ENCODE measurements at regions not wholly inside any gene's neighbourhood (a gene's known extent, or its start where the extent isn't known, plus 50 kb on each side); places are given as distances from the start of the nearest gene placed in this dataset.
A peak's percentile ranks its signal among the peaks of the same experiment; 100 is the strongest.
"Not testable (repeated sequence)": the region's sequence is repeated elsewhere in the genome, so short reads cannot be mapped to it uniquely, and the experiment has no call there.

GRCh38 chr10:26355241-26355640 is 82.9 kb upstream of the APBB1IP start:
- no peak for DNase-seq

- DNase-seq: no peak
Observed at GRCh38 chr10:26357203-26357602, 80.9 kb upstream of the APBB1IP start.

DNA sequence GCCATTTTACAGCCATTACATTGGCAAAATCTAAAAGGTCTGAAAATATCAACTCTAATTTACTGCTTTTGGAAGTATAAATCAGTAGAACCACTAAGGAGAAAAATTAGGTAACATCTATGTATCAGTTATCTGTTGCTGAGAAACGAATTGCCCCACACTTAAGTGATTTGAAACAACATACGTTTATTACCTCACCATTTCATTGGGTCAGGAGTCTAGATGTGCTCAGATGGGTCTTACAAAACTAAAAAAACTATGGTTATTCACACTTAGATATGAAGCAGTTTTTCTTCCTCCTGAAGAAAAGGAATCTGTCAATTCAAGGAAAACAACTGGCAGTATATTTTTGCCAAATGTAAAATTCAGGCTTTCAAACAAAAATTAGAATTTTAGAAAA is 80.1 kb upstream of the APBB1IP start:
- no peak for DNase-seq

GRCh38 chr10:26359670-26360069 is 78.5 kb upstream of the APBB1IP start:
- no peak for DNase-seq

GRCh38 chr10:26361351-26361750 is 76.8 kb upstream of the APBB1IP start:
- no peak for DNase-seq

DNA sequence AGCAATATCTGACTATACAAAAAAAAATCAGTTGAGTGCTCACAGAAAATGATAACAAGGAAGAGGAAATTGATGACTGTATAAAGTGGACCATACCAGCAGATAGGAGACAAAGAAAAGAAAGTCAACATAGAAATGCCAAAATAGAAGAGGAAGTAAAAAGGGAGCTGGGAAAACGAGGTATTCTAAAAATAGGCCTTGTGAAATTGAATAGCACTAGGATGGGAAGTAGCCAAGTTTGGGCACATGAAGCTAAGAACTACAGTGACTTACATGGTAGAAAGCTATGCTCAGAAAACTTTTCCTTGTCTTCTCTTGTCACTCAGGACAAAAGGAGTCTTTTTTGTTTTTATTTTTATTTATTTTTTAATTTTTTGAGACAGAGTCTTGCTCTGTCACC is 76.2 kb upstream of the APBB1IP start:
- DNase-seq: no peak

DNA sequence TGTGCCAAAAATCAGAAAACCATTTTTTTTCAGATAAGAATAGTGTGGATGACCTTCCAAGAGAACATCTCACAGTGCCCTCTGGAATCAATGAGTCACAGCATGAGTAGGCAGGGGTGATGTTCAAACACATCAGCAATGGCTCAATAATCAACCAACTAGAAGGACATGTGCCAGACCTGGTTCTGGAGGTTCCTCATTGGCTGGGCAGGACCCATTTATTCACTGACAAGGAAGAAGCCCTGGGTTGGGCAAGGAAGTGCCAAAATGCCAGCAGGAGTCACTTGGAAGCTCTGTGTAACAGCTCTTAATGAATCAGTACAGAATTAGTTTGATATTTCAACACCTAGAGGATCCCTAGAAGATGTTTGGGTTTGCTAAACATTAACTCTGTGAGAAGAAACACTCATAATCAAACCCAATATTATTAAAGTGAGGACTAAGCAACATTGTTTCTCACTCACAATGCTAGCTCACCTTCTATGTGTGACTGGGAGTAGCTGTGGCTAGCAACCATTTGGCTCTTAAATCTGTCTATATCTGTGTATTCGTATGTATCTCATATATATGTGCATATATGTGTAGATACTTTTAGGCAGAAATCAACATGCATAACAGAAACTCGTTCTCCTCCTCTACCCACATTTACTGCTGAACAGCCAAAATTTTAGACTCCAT is 72.3 kb upstream of the APBB1IP start:
- no peak for DNase-seq

DNA sequence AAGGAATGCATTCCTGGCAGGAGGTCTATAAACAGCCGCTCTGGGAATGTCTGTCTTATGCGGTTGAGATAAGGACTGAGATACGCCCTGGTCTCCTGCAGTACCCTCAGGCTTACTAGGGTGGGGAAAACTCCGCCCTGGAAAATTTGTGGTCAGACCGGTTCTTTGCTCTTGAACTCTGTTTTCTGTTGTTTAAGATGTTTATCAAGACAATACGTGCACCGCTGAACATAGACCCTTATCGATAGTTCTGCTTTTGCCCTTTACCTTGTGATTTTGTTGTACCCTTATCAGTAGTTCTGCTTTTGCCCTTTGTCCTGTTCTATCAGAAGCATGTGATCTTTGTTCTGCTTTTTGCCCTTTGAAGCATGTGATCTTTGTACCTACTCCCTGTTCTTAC is 71.1 kb upstream of the APBB1IP start:
- not testable (repeated sequence) for DNase-seq

GRCh38 chr10:26367771-26368170 is 70.4 kb upstream of the APBB1IP start:
- DNase-seq: peak; percentile 44

DNA sequence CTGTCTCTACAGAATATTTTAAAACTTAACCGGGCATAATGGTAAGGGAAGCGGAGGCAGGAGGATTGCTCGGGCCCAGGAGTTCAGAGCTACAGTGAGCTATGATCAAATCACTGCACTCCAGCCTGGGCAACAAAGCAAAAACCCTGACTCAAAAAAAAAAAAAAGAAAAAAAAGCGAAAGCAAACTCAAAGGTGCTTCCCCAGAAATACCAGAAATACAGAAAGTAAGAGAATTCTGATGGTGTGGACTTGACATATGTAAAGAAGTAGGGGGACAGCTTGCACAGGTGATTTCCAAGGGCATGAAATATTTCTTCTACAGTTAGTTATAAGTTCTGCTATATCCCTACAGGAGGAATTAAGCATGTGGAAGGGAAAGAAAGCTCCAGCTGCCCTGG is 69.7 kb upstream of the APBB1IP start:
- DNase-seq: no peak

DNA sequence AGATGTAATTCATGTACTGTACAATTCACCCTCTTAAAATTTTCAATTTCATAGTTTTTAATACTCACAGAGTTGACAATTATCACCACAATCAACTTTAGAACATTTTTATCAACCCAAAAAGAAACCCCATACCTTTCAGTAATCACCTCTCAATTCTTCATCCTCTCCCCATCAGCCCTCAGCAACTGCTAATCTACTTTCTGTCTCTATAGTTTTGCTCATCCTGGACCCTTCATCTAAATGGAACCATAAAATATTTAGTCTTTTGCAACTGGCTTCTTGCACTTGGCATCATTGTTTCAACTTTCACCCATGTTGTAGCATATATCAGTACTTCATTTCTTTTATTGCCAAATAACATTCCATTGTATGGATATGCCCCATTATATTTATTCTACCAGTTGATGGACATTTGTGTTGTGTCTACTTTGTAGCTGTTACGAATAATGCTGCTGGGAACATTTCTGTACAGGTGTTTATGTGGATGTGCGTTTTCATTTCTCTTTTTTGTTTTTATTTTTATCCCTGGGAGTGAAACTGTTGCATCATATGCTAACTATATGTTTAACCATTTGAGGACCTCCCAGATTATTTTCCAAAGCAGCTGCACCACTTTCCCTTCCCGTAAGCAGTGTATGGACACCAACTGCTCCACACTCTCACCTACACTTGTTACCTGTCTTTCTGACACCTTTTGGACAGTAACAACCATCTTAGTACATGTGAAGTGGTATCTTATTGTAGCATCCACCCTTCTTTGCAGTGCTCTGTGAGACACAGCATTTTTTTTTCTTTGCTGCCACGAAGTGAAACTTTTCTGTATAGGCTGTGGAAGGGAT is 65.4 kb upstream of the APBB1IP start:
- no peak for DNase-seq

DNA sequence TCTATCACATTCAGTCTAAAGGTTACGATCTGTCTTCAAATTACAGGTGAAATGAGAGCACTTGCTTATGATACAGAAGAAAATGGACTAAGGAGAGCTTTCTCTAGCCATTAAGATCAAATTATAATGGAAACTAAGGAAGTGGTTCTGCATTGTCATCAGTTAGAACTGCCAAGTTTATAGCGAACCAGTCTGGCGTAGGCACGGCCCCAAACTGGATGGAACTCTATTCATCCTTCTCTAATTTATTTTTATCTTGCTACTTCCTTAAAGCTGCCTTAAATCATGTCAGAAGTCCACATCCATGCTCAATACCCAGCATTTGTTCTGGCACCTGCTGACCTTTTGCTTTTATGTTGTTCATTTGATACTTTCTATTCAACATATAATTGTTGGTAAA is 63.7 kb upstream of the APBB1IP start:
- no peak for DNase-seq

DNA sequence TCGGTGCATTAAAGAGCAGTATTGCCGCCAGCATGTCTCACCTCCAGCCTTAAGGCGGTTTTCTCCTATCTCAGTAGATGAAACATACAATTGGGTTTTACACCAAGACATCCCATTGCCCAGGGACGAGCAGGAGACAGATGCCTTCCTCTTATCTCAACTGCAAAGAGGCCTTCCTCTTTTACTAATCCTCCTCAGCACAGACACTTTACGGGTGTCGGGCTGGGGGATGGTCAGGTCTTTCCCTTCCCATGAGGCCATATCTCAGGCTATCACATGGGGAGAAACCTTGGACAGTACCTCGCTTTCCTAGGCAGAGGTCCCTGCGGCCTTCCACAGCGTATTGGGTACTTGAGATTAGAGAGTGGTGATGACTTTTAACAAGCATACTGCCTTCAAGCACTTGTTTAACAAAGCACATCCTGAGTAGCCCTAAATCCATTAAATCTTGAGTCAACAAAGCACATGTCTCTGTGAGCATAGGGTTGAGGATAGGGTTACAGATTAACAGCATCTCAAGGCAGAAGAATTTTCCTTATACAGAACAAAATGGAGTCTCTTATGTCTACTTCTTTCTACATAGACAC is 60.8 kb upstream of the APBB1IP start:
- not testable (repeated sequence) for DNase-seq

- DNase-seq: no peak
Observed at GRCh38 chr10:26378861-26379294, 59.3 kb upstream of the APBB1IP start.

DNA sequence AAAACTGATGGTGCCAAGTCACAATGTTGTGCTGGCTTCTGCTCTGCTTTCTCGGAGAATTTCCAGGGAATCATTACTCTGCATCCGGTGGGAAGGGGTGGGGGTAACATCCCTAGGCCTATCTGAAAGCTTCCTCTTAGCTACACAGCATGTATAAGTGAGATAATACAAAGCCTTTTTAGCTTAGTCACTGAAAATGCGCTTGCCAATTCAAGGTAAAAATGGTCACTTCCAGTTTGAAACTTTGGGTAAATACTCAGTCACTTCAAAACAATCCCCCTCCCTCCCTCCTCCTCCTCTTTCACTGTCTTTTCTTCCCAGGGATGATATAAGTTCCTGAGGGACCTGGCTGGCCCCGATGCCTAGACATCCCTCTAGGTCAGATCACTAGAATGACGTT is 57.3 kb upstream of the APBB1IP start:
- no peak for DNase-seq

DNA sequence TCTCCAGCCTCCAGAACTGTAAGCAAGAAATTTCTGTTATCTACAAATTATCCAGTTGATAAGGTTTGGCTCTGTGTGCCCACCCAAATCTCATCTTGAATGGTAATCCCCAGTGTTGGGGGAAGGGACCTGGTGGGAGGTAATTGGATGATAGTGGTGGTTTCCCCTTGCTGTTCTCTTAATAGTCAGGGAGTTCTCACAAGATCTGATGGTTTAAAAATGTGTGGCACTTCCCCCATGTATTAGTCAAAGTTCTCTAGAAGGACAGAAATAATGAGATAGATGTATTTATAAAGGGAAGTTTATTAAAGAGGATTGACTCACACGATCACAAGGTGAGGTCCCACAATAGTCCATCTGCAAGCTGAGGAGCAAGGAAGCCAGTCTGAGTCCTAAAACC is 56.2 kb upstream of the APBB1IP start:
- DNase-seq: no peak

- DNase-seq: no peak
Observed at GRCh38 chr10:26384600-26384999, 53.5 kb upstream of the APBB1IP start.

DNA sequence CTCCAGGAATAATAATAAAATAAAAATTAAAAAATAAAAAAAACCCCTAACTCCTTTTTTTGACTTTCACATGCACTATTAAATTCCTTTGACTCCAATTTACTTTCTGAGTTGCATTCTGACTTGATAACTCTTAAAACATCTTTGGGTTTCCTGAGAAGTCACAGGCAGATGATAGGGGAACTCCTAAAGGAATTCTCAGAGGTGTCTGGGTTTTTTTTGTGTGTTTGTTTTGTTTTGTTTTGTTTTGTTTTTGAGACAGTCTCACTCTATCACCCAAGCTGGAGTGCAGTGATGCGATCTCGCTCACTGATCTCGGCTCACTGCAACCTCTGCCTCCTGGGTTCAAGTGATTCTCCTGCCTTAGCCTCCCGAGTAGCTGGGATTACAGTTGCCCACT is 52.7 kb upstream of the APBB1IP start:
- DNase-seq: no peak

DNA sequence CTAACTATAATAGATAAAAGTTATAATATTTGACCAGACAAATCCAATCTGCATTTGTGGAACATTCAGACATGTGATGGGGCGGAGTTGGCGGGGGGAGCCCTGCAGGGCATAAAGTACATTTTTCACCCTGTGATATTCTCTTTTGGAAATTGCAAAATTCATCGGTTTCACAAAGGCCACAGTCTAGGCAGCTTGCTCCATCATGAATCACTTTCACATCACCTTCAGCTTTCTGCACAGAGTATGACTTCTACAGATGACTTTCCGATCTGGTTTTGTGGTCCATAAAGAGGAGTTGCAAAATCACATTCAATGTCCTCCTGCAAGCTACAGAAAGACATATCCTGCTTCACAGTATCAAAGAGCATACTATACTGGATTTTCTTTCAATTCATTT is 51.4 kb upstream of the APBB1IP start:
- no peak for DNase-seq
